ENCODE measurements at regions not wholly inside any gene's neighbourhood (a gene's known extent, or its start where the extent isn't known, plus 50 kb on each side); places are given as distances from the start of the nearest gene placed in this dataset.
"Not testable (repeated sequence)": the region's sequence is repeated elsewhere in the genome, so short reads cannot be mapped to it uniquely, and the experiment has no call there.

DNA sequence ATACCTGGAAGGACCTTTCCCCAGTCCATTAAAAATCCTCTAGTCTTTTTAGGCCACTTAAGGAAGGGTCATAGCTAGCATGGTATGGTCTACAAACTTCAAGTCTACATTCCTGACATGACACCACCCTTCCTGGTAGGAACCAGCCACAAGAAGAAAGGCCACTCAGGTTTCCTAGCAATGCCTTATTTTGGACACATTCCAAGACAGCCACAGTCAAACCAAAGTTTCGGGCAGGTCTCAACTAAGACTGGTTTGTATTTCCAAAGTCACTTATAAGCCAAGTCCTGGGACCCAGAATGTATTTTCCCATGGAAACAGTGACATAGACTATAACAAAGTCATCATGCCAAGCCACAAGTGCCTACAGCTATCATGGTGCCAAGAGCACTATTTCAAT, 50.6 kb upstream of the SLC44A3 start:
- no peak for DNase-seq

DNA sequence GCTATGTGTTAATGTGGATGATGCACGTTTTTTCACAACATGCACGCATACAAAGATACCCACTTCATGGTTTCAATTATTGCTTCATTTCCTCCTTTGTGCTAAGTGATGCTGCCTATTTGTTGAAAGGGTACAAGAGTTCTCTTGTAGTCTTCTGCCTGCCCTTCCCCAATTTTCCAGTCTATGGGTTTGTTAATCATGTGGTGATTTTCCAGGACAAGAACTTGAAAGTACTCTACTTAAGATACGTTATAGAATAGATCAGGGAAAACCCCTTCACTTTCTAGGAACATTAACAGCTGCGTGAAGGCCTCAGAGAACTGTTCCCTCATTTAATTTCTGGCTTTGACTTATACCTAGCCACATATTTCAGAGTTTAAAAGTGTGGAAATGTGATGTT, 52.1 kb upstream of the SLC44A3 start:
- no peak for DNase-seq

DNA sequence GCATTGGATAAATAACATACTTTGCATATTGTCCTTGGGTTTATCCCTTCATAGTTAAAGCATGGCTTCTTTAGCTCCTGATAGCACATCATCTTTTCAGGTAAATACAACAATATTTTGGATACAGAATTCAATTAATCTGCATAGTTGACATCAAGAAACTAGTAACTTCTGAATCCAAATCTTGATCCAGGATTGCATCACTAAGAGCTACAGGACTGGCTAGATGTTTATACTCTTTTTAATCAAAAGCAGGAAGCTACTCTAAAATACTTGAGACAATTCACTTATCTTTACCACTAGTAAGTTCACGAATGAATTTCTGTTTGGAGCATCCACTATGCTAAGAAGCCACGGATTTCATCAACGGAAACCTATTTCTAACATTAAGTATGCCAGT, 54.2 kb upstream of the SLC44A3 start:
- DNase-seq: no peak

- DNase-seq: no peak
Observed at GRCh38 chr1:94759188-94759587, 61.0 kb upstream of the SLC44A3 start.

- peak; percentile 22 for DNase-seq
Observed at GRCh38 chr1:94757931-94758330, 62.2 kb upstream of the SLC44A3 start.

DNA sequence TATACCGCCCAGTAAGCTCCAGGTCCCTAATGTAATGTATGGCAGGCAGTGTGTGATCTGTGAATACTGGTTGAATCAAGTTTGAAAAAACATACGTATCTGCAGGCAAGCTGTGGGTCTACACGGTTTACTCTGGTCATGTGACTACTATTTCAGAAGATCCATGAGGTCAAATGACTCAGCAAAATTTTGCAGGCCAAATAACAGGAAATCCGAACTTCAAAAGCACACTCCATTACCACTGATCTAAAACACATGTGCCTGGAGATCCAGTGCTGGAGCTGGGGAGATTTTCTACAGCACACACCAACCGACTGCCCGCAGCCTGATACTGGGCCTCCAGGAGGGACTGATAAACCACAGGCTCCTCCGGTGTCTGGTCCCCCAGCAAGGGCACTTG, 64.5 kb upstream of the SLC44A3 start:
- no peak for DNase-seq

GRCh38 chr1:94755016-94755415, 65.1 kb upstream of the SLC44A3 start:
- not testable (repeated sequence) for DNase-seq

DNA sequence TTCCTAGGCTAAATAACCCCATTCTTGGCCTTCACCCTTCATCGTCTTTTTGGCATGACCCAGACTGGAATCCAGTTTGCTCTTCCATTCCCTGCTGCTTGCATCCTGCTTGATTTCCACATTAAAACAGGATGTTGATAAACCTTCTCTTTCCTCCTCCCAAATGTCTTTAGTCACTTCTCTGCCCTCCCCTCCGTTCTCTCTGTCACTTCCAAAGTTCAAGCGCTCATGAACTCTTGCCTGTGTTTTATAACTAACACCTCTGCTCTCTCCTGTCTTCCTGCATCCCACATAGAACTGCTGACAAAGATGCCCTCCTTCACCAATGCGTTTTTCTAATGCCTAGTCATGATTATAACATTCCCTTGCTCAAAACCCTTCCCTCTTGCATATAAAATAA, 65.6 kb upstream of the SLC44A3 start:
- DNase-seq: no peak

DNA sequence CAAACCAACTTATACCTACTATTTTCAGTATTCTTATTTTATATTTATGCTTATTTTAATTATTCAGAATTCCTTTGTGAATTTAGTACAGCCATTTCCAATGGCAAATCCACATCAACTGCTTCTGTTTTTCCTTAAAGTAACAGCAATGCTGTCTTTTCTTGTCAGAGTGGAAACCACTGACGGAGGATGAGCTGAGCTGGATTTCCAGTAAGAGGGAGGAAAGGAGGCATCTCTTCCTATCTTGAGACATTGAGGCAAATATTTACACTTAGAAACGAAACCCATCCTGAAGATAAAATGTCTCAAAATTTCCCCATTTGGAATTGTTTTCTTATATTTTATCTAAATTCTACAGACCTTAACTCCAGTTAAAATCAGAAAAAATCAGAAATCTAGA, 66.1 kb upstream of the SLC44A3 start:
- no peak for DNase-seq

GRCh38 chr1:94753171-94753972, 66.8 kb upstream of the SLC44A3 start:
- DNase-seq: no peak

GRCh38 chr1:94751483-94751882, 68.7 kb upstream of the SLC44A3 start:
- DNase-seq: not testable (repeated sequence)

- no peak for DNase-seq
Observed at GRCh38 chr1:94746635-94747525, 73.3 kb upstream of the SLC44A3 start.

DNA sequence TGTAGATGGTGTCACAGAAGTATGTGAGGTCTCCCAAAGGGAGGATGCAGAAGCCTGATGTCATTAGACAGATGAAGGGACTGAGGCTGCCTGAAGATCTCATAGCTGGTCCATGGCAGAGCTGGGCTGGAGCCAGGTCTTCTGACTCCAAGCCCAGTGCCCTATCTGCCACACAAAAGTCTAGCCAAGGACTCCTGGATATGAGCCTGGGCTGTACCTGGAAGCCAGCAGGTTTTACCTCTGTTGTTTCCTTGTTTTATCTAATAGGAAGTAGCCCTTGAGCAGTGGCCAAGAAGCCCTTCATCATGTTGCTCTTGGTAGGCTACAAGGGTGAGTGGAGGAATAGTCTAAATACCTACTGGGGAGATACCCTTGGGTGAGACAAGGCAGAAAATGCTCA, 74.4 kb upstream of the SLC44A3 start:
- DNase-seq: no peak

- peak; percentile 59 for DNase-seq
Observed at GRCh38 chr1:94743862-94744261, 76.3 kb upstream of the SLC44A3 start.

GRCh38 chr1:94741996-94742395, 78.2 kb upstream of the SLC44A3 start:
- no peak for DNase-seq

DNA sequence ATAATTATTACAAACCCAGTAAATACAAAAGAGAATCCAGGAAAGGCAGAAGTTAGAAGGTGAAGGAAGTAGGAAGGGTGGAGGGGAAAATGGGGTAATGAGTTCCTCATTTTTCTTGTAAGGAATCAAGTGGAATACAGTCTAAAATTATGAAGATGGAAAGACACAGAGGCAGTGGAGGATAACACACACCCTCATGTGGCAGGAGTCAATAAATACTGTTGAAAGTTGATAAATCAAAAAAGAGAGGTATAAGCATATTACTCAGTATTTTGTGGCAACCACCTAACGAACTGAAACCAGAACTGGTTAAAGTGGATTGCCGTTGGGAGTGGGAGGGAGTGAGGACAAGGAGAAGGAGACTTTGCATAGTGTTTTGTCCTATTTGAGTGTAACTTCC, 78.6 kb upstream of the SLC44A3 start:
- no peak for DNase-seq

DNA sequence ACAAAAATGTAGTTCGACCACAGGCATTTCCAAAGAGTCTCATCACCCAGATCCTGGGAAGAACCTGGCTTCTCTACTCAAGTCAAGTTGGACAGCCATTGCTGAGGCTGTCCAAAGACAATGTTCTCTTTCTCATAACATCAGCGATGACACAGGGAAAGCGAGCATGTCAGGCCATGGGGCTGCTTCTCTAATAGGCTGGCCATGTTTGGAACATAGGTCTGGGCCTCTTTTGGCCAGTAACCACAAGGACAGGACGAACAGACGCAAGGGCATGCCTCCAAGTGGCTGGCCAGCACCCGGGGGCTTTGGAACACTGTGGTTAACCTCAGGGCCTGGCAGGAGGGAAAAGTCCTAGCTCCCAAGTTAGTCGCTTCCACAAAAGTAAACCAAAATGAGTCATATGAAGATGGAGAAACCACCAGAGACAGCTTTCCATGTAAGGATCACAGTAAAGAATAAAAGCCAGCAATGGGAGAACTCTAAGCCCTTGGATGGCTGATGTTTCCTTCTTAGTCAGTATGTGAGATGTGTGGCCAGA, 80.6 kb upstream of the SLC44A3 start:
- DNase-seq: no peak

DNA sequence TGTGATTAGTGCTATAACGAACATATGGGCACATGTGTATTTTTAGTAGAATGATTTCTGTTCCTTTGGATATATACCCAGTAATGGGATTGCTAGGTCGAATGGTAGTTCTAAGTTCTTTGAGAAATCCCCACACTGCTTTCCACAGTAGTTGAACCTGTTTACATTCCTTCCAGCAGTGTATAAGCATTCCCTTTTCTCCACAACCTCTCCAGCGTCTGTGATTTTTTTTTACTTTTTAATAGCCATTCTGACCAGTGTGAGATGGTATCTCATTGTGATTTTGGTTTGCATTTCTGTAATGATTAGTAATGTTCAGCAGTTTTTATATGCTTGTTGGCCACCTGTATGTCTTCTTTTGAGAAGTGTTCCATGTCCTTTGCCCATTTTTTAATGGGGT, 81.8 kb upstream of the SLC44A3 start:
- no peak for DNase-seq

DNA sequence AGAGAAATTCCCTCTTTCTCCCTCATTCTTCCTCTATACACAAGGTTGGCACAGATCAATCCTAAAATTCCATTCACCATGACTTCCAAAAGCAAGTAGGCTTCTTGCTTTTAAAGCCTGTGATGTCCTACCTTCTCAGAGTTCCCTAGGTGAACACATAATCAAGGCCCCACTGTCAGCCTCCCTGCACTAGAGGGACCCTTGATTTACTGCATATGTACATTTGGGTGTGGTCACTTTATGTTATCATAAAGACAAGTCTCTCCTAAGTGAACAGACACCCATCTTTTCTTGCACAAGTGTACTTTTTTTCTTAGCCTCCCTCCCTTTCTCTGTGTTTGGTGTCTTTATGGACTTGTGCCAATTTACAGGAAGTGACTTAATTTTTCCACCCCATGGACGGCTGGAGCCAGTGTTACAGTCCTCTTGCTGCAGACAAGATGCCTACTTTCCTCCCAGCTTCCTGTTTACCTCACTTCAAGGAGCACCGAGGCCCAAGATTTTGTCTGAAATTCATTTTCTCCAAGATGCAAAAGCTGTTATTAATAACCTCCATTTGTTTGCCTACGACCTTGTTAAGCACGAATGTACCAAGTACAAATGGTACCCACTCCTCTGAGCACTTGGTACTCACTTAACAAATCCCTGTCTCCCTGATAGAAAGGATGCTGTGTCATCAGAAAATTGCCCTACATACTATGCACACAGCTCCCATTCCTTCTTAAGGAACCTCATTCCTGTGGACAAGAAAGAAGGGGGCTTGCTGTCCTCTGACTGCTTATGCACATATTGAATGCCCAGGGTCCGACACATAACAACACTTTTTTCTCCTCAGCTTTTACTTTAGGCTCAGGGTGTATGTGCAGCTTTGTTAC, 82.8 kb upstream of the SLC44A3 start:
- DNase-seq: no peak

DNA sequence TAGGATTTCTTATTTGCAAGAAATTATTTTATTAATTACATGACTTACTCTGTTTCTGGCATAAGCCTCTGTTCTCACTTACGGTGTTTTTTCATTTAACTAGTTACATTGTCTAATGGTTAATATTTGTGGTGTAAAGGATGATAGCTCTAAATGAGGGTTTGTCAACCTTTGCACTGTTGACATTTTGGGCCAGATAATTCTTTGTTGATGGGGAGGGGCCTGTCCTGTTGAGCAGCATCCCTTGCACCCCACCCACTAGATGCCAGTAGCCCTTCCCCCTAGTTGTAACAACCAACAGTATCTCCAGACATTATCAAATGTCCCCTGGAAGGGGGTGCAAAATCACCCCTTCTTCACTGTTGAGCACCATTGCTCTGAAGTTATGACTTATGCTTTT, 83.6 kb upstream of the SLC44A3 start:
- no peak for DNase-seq

GRCh38 chr1:94736073-94736472, 84.1 kb upstream of the SLC44A3 start:
- no peak for DNase-seq

GRCh38 chr1:94734963-94735901, 84.9 kb upstream of the SLC44A3 start:
- DNase-seq: no peak

Data from DMS153 (cell line).